Activated naive CD4-positive, alpha-beta T cell treated with anti-CD3 and anti-CD28 coated beads, Interleukin-2, amount 10 ng/mL, durations not matched to agents 7 days and 5 days (primary cell): ENCODE measurements at regions not wholly inside any gene's neighbourhood (a gene's known extent, or its start where the extent isn't known, plus 50 kb on each side); places are given as distances from the start of the nearest gene placed in this dataset.

ENCODE experiments used
- CTCF ChIA-PET: fragments of 350-600 bp; sonication (Branson Sonifier 250); formaldehyde crosslinking; loops from one replicate; lab custom pipeline; 2021; ENCODE audit warnings: antibody characterized with exemption; lab: Charles Lee
- DNase-seq: peaks from one replicate; pipeline ENCODE4 v3.0.0-alpha.2; 2020
- H3K27ac Mint-ChIP-seq: one replicate; pipeline ENCODE4 v1.8.0; 2021; ENCODE audit warnings: mild to moderate bottlenecking, moderate library complexity, mixed read lengths
- H3K27me3 Mint-ChIP-seq: one replicate; pipeline ENCODE4 v1.8.0; 2021; ENCODE audit warnings: mild to moderate bottlenecking, mixed read lengths
- H3K36me3 Mint-ChIP-seq: one replicate; pipeline ENCODE4 v1.8.0; 2021; ENCODE audit warnings: mixed read lengths
- H3K4me1 Mint-ChIP-seq: one replicate; pipeline ENCODE4 v1.8.0; 2021; ENCODE audit warnings: mixed read lengths
- H3K4me3 Mint-ChIP-seq: one replicate; pipeline ENCODE4 v1.8.0; 2021; ENCODE audit warnings: mild to moderate bottlenecking, moderate library complexity, mixed read lengths
- H3K9me3 Mint-ChIP-seq: one replicate; pipeline ENCODE4 v1.8.0; 2021; ENCODE audit warnings: mixed read lengths

DNA sequence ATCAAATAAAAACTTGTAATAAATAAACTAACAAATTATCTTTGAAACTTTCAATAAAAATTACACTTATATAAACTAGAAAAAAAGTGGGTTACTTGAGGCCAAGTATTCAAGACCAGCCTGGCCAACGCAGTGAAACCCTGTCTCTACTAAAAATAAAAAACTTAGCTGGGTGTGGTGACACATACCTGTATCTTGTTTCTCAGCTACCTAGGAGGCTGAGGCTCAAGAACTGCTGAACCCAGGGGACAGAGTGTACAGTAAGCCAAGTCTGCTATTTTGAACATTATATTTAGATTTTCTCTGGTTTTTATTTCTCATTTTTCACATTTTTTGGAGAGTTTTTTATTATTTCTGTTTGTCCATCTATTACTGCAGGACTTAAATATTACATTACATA is 1397.6 kb upstream of the B3GALT2 start:
- no peak overlapping the region for H3K4me3 Mint-ChIP-seq
- H3K36me3 Mint-ChIP-seq = no peaks in the 10 kb centered on the region
- no peak for DNase-seq
- no peak overlapping the region for H3K27ac Mint-ChIP-seq
- no peaks in the 10 kb centered on the region for H3K4me1 Mint-ChIP-seq
- no peaks in the 10 kb centered on the region for H3K9me3 Mint-ChIP-seq
- no peaks in the 10 kb centered on the region for H3K27me3 Mint-ChIP-seq
- CTCF ChIA-PET = no interaction called here

GRCh38 chr1:194570476-194570875 is 1384.1 kb upstream of the B3GALT2 start:
- no peaks in the 10 kb centered on the region for H3K4me1 Mint-ChIP-seq
- H3K27ac Mint-ChIP-seq = no peak overlapping the region
- no peaks in the 10 kb centered on the region for H3K9me3 Mint-ChIP-seq
- CTCF ChIA-PET = no interaction called here
- no peaks in the 10 kb centered on the region for H3K36me3 Mint-ChIP-seq
- no peak overlapping the region for H3K4me3 Mint-ChIP-seq
- no peaks in the 10 kb centered on the region for H3K27me3 Mint-ChIP-seq
- DNase-seq = no peak

DNA sequence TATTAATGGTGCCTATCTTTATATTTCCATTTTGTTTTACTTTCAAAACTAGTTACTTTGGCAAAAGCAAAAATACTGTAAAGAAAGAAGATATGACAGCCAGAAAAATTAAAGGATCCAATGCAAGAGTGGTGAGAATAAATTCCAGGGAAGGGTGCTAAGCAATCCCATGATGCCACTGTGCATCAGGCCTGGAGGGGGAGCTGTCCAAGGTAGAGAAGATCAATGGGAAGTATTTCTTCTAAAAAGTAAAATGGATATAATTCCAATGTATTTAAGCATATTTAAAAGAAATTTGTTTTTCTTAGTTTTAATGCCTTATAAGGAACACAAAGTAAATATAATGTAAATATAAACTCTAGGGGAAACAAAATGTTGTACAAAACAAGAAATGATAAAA is 1382.2 kb upstream of the B3GALT2 start:
- Mint-ChIP-seq H3K27me3 (no peaks in the 10 kb centered on the region), H3K4me1 (no peaks in the 10 kb centered on the region), H3K27ac (no peak overlapping the region), H3K36me3 (no peaks in the 10 kb centered on the region), H3K9me3 (no peaks in the 10 kb centered on the region), H3K4me3 (no peak overlapping the region)
- CTCF ChIA-PET = no interaction called here
- no peak for DNase-seq

GRCh38 chr1:194548071-194548470 is 1361.7 kb upstream of the B3GALT2 start:
- Mint-ChIP-seq H3K36me3 (no peaks in the 10 kb centered on the region), H3K4me3 (no peak overlapping the region), H3K4me1 (no peaks in the 10 kb centered on the region), H3K27me3 (no peaks in the 10 kb centered on the region), H3K9me3 (peaks cover 3% of the 10 kb centered on the region), H3K27ac (no peak overlapping the region)
- CTCF ChIA-PET = no interaction called here
- no peak for DNase-seq

GRCh38 chr1:194544012-194544411 is 1357.6 kb upstream of the B3GALT2 start:
- H3K36me3 Mint-ChIP-seq = no peaks in the 10 kb centered on the region

GRCh38 chr1:194538453-194538852 is 1352.0 kb upstream of the B3GALT2 start:
- Mint-ChIP-seq H3K4me1 (no peaks in the 10 kb centered on the region), H3K4me3 (no peak overlapping the region), H3K27me3 (no peaks in the 10 kb centered on the region), H3K27ac (no peak overlapping the region), H3K9me3 (peaks cover 3% of the 10 kb centered on the region), H3K36me3 (no peaks in the 10 kb centered on the region)
- CTCF ChIA-PET = no interaction called here
- no peak for DNase-seq

More at GRCh38 chr1:194544012-194544411, 1357.6 kb upstream of the B3GALT2 start:
- H3K4me1 Mint-ChIP-seq = no peaks in the 10 kb centered on the region
- H3K9me3 Mint-ChIP-seq = peaks cover 3% of the 10 kb centered on the region
- no peaks in the 10 kb centered on the region for H3K27me3 Mint-ChIP-seq
- DNase-seq = no peak
- H3K4me3 Mint-ChIP-seq = no peak overlapping the region
- CTCF ChIA-PET = no interaction called here
- no peak overlapping the region for H3K27ac Mint-ChIP-seq

- peaks cover 3% of the 10 kb centered on the region for H3K9me3 Mint-ChIP-seq
- no peak for DNase-seq
- H3K27me3 Mint-ChIP-seq = no peaks in the 10 kb centered on the region
- H3K36me3 Mint-ChIP-seq = no peaks in the 10 kb centered on the region
- no peak overlapping the region for H3K27ac Mint-ChIP-seq
- CTCF ChIA-PET = no interaction called here
- no peak overlapping the region for H3K4me3 Mint-ChIP-seq
- H3K4me1 Mint-ChIP-seq = no peaks in the 10 kb centered on the region
These were observed 1351.1 kb upstream of the B3GALT2 start for GRCh38 chr1:194537521-194537920.

GRCh38 chr1:194535369-194535768 is 1349.0 kb upstream of the B3GALT2 start:
- H3K9me3 Mint-ChIP-seq = no peaks in the 10 kb centered on the region
- CTCF ChIA-PET = no interaction called here
- no peak for DNase-seq
- H3K36me3 Mint-ChIP-seq = no peaks in the 10 kb centered on the region
- no peaks in the 10 kb centered on the region for H3K27me3 Mint-ChIP-seq
- H3K4me3 Mint-ChIP-seq = no peak overlapping the region
- no peak overlapping the region for H3K27ac Mint-ChIP-seq
- H3K4me1 Mint-ChIP-seq = no peaks in the 10 kb centered on the region

DNA sequence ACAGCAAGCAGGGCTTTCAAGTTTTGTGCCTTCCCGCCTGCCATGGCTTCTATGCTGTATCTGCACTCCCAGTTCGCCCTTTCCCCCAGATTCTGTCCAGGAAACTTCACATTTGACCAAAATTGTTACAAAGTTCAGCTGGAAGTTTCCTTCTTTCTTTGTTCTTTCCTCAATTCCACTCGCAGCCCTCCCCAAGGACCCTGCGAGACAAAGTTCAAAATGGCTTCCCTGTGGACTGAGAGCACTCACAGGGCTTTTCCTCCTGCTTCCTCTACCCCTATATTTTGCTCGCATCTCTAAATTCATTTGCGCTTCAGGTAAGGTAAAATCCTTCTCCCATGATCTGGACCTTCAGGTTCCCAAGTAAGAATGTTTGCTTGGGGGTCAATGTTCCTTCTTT is 1348.4 kb upstream of the B3GALT2 start:
- DNase-seq = no peak

DNA sequence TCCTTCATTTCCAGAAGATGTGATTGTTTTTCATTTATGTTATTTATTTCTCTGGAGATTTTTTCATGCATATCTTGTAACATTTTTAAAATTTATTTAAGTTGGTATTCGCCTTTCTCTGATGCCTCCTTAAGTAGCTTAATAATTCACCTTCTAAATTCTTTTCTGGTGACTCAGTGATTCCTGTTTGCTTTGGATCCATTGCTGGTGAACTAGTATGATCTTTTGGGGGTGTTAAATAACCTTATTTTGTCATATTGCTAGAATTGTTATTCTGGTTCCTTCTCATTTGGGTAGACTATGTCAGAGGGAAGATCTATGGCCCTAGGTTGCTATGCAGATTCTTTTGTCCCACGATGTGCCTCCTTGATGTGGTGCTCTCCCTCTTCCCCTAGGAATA is 1347.2 kb upstream of the B3GALT2 start:
- no peaks in the 10 kb centered on the region for H3K9me3 Mint-ChIP-seq
- CTCF ChIA-PET = no interaction called here
- H3K27me3 Mint-ChIP-seq = no peaks in the 10 kb centered on the region
- H3K4me3 Mint-ChIP-seq = no peak overlapping the region
- no peaks in the 10 kb centered on the region for H3K4me1 Mint-ChIP-seq
- no peaks in the 10 kb centered on the region for H3K36me3 Mint-ChIP-seq
- no peak for DNase-seq
- H3K27ac Mint-ChIP-seq = no peak overlapping the region

More for the DNA sequence above, 1348.4 kb upstream of the B3GALT2 start:
- H3K9me3 Mint-ChIP-seq = no peaks in the 10 kb centered on the region
- no peaks in the 10 kb centered on the region for H3K36me3 Mint-ChIP-seq
- no peak overlapping the region for H3K27ac Mint-ChIP-seq
- CTCF ChIA-PET = no interaction called here
- H3K4me3 Mint-ChIP-seq = no peak overlapping the region
- no peaks in the 10 kb centered on the region for H3K27me3 Mint-ChIP-seq
- H3K4me1 Mint-ChIP-seq = no peaks in the 10 kb centered on the region

GRCh38 chr1:194517567-194517966 is 1331.2 kb upstream of the B3GALT2 start:
- no peaks in the 10 kb centered on the region for H3K4me1 Mint-ChIP-seq
- no peak for DNase-seq
- no peaks in the 10 kb centered on the region for H3K27me3 Mint-ChIP-seq
- H3K4me3 Mint-ChIP-seq = no peak overlapping the region
- CTCF ChIA-PET = no interaction called here
- H3K9me3 Mint-ChIP-seq = peaks cover 2% of the 10 kb centered on the region
- H3K27ac Mint-ChIP-seq = no peak overlapping the region
- H3K36me3 Mint-ChIP-seq = no peaks in the 10 kb centered on the region

GRCh38 chr1:194515916-194516315 is 1329.5 kb upstream of the B3GALT2 start:
- H3K27ac Mint-ChIP-seq = no peak overlapping the region
- no peaks in the 10 kb centered on the region for H3K36me3 Mint-ChIP-seq
- no peaks in the 10 kb centered on the region for H3K27me3 Mint-ChIP-seq
- CTCF ChIA-PET = no interaction called here
- DNase-seq = no peak
- H3K4me3 Mint-ChIP-seq = no peak overlapping the region
- no peaks in the 10 kb centered on the region for H3K4me1 Mint-ChIP-seq
- H3K9me3 Mint-ChIP-seq = peaks cover 2% of the 10 kb centered on the region

DNA sequence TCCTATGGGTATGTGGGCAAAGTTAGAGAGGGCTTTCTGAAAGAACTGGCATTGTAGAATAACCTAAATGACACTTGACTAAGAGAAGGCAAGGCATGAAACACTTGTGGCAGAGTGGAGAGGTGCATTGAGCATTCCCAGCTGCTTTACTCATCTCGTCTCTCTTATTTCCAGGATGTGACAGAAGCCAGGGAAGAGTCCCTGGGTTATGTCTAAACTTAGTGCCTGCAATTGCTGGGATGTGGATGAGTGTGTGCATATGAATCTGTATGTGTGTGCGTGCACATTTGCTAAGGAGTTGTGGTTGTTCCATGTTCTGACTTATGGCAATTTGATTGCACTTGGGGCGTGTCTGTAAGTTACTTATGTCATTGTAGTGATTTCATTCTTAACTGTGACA is 1326.5 kb upstream of the B3GALT2 start:
- H3K36me3 Mint-ChIP-seq = no peaks in the 10 kb centered on the region
- no peak overlapping the region for H3K4me3 Mint-ChIP-seq
- no peaks in the 10 kb centered on the region for H3K4me1 Mint-ChIP-seq
- CTCF ChIA-PET = no interaction called here
- H3K27ac Mint-ChIP-seq = no peak overlapping the region
- no peak for DNase-seq
- no peaks in the 10 kb centered on the region for H3K27me3 Mint-ChIP-seq
- H3K9me3 Mint-ChIP-seq = peaks cover 3% of the 10 kb centered on the region

- Mint-ChIP-seq H3K4me3 (no peak overlapping the region), H3K36me3 (no peaks in the 10 kb centered on the region), H3K27ac (no peak overlapping the region), H3K4me1 (no peaks in the 10 kb centered on the region), H3K9me3 (peaks cover 3% of the 10 kb centered on the region), H3K27me3 (no peaks in the 10 kb centered on the region)
- DNase-seq = no peak
- CTCF ChIA-PET = no interaction called here
These were observed 1325.9 kb upstream of the B3GALT2 start for GRCh38 chr1:194512345-194512744.

- CTCF ChIA-PET = no interaction called here
- H3K4me1 Mint-ChIP-seq = no peaks in the 10 kb centered on the region
- H3K36me3 Mint-ChIP-seq = no peaks in the 10 kb centered on the region
- no peaks in the 10 kb centered on the region for H3K9me3 Mint-ChIP-seq
- H3K27ac Mint-ChIP-seq = no peak overlapping the region
- no peak for DNase-seq
- no peak overlapping the region for H3K4me3 Mint-ChIP-seq
- H3K27me3 Mint-ChIP-seq = no peaks in the 10 kb centered on the region
These were observed 1316.8 kb upstream of the B3GALT2 start for GRCh38 chr1:194503209-194503608.

- DNase-seq = no peak
- CTCF ChIA-PET = no interaction called here
- no peaks in the 10 kb centered on the region for H3K36me3 Mint-ChIP-seq
- H3K9me3 Mint-ChIP-seq = peaks cover 3% of the 10 kb centered on the region
- H3K4me1 Mint-ChIP-seq = no peaks in the 10 kb centered on the region
- H3K27ac Mint-ChIP-seq = no peak overlapping the region
- H3K4me3 Mint-ChIP-seq = no peak overlapping the region
- no peaks in the 10 kb centered on the region for H3K27me3 Mint-ChIP-seq
These were observed 1309.0 kb upstream of the B3GALT2 start for GRCh38 chr1:194495434-194495833.
